Loucy (cell line): ENCODE measurements at regions not wholly inside any gene's neighbourhood (a gene's known extent, or its start where the extent isn't known, plus 50 kb on each side); places are given as distances from the start of the nearest gene placed in this dataset.

Source experiments
- CTCF ChIP-seq: fragments of 200-600 bp; sonication (generic); conservative IDR thresholded peaks from 2 replicates; pipeline ENCODE4 v1.5.1; 2014; ENCODE audit warnings: mild to moderate bottlenecking, antibody characterized with exemption, low read length
- EZH2phosphoT487 ChIP-seq: fragments of 200-600 bp; IDR thresholded peaks from 2 replicates; pipeline ENCODE4 v1.6.1; 2018; ENCODE audit warnings: antibody characterized with exemption, mild to moderate bottlenecking, moderate library complexity, borderline replicate concordance

GRCh38 chrX:63012574-63012973, 338.6 kb downstream of the SPIN4 start:
- TF ChIP-seq EZH2phosphoT487 (no peak), CTCF (no peak)
